Upper lobe of left lung (tissue), 4 donors: ENCODE measurements at regions not wholly inside any gene's neighbourhood (a gene's known extent, or its start where the extent isn't known, plus 50 kb on each side); places are given as distances from the start of the nearest gene placed in this dataset.

ENCODE experiments used
- EP300 ChIP-seq, 4 donors: sonication (generic); formaldehyde crosslinking; IDR thresholded peaks; one replicate each; pipeline ENCODE4 v1.5.1; 2017; ENCODE audit warnings: antibody characterized with exemption in 4 of 4, control low read depth in 2 of 4
- POLR2A ChIP-seq, 4 donors: fragments of 450-650 bp; IDR thresholded peaks; one replicate each; pipeline ENCODE4 v1.5.1; 2016 to 2017; ENCODE audit warnings: antibody characterized with exemption in 4 of 4, mild to moderate bottlenecking in 2 of 4
- POLR2AphosphoS5 ChIP-seq, 2 donors: sonication (generic); formaldehyde crosslinking; IDR thresholded peaks; one replicate each; pipeline ENCODE4 v1.5.1; 2017; ENCODE audit warnings: antibody characterized with exemption in 2 of 2
- TF ChIP-seq, protein P1 (sequence below), 6 experiments: fragments of 450-650 bp in 4 of 6; fragments of 200-600 bp in 2 of 6; sonication (generic) in 2 of 6; IDR thresholded peaks; one replicate each; pipeline ENCODE4 v1.5.1; 2016 to 2019; ENCODE audit warnings: antibody characterized with exemption in 6 of 6

DNA sequence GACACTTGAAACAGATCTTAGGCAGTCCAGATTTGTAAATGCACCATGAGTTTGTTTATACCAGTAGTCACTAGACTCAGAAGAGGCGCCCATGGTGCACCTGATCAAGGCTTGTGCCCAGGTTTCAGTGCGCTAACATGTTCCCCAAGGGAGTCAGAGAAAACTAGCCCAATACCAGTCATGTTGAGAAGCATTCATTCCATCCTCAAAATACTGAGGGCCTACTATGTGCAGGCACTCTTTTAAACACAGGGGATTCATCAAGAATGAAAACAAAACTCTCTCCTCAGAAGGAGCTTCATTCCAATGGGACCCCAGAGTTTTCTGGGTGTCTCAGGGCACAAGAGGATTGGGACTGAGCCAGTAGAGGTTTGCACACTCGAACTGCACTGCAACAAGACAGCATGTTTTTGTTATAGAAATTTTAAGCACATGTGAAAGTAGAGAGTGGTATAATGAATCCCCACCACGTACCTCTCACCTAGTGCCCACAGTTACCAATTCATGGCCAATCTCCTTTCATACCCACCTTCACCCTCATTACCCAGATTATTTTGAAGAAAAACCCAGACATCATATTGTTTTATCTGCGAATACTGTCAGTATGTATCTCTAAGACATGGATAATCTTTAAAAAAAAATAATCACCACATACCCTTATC is 55.0 kb upstream of the ARID5B start:
- TF ChIP-seq, protein P1, sequence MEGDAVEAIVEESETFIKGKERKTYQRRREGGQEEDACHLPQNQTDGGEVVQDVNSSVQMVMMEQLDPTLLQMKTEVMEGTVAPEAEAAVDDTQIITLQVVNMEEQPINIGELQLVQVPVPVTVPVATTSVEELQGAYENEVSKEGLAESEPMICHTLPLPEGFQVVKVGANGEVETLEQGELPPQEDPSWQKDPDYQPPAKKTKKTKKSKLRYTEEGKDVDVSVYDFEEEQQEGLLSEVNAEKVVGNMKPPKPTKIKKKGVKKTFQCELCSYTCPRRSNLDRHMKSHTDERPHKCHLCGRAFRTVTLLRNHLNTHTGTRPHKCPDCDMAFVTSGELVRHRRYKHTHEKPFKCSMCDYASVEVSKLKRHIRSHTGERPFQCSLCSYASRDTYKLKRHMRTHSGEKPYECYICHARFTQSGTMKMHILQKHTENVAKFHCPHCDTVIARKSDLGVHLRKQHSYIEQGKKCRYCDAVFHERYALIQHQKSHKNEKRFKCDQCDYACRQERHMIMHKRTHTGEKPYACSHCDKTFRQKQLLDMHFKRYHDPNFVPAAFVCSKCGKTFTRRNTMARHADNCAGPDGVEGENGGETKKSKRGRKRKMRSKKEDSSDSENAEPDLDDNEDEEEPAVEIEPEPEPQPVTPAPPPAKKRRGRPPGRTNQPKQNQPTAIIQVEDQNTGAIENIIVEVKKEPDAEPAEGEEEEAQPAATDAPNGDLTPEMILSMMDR (IDR thresholded peaks at IDR 0.05): no peak
- TF ChIP-seq POLR2A (IDR thresholded peaks at IDR 0.05) (no peak), EP300 (IDR thresholded peaks at IDR 0.05) (no peak), POLR2AphosphoS5 (IDR thresholded peaks at IDR 0.05) (no peak)
